NCI-H1092 treated with DMSO at 0.1 percent for 48 hours (cell line): ENCODE measurements at regions not wholly inside any gene's neighbourhood (a gene's known extent, or its start where the extent isn't known, plus 50 kb on each side); places are given as distances from the start of the nearest gene placed in this dataset.

ENCODE experiments used
- DNase-seq: peaks from one replicate; lab custom pipeline; 2025; lab: John Stamatoyannopoulos, UW

DNA sequence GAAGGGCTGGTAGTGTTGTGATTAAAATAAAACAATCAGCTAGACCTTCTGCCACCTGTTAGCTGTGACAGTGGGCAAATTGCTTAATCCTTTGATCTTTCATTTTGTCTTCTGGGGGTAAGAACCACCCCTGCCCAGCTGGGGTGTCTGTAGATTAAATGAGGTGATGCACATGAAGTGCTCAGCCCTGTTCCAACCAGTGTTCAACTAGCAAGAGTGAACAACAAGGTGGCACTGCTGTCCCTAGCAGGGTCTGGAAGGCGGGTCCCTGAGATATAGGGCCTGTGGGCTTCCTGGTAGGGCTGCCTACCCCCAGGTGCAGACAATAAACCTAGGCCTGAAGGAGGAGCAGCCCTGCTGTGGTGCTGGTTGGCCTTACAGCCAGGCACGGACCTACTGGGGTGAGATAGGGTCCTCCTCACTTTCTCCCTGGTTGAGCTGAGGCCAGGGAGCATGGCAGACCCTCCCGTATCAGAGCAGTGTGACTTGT, 60.6 kb downstream of the ARL6IP4 start:
- DNase-seq: peak; percentile 23

DNA sequence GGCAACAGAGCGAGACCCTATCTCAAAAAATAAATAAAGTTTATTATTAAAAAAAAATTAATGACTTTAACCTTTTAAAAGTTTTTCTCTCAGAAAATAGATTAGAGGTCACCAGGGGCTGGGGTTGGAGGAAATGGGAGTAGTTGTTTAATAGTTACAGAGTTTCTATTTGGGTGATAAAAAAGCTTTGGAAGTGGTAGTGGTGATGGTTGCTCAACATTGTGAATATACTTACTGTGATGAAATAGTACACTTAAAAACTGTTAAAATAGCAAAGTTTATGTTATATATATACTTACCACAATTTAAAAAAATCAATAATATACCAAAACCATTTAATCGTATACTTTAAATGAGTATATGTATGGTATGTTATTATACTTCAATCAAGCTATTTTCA, 59.6 kb downstream of the ARL6IP4 start:
- DNase-seq: no peak

DNA sequence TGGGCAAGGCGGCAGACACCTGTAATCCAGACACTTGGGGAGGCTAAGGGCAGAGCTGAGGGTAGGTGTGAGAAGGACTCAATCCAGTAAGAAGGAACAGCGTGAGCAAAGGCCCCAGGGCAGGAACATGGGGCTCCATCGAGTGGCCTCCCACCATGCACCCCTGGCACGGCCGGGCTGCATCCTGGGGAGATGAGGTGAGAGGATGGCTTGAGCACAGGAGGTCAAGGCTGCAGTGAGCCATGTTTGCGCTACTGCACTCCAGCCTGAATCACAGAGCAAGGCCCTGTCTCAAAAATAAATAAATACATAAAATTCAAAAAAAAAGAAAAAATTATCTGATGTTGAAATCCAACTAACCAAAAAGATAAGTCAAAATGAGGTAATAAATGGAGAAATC, 58.5 kb downstream of the ARL6IP4 start:
- no peak for DNase-seq

DNA sequence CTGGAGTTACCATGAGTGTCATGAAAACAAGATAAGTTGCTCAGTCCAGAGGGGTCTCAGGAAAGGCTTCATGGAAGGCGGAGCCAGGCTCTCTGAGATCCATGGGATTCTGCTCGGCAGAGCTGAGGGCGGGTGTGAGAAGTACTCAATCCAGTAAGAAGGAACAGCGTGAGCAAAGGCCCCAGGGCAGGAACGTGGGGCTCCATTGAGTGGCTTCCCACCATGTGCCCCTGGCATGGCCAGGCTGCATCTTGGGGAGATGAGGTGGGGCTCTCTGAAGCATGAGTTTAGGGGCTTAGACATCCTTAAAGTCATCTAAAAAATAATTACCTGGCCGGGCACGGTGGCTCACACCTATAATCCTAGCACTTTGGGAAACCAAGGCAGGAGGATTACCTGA, 58.0 kb downstream of the ARL6IP4 start:
- DNase-seq: no peak

DNA sequence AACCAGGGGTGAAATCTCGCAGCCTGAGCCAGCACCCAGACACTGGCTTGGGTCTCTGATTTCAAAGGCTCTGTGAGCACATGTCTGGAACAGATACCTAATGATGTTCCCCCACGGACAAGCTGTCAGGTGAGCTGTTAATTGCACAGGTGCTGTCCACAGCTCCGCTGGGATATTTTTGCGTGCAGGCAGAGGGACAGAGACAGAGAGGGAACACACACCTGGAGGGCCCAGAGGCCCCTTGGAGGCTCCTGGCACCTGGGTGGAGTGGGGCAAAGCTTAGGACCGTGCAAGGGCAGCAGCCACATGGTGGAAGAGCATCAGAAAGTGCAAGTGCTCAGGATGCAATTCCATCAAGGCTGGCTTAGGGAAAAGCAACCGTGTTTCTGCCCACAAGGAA, 57.3 kb downstream of the ARL6IP4 start:
- DNase-seq: no peak

DNA sequence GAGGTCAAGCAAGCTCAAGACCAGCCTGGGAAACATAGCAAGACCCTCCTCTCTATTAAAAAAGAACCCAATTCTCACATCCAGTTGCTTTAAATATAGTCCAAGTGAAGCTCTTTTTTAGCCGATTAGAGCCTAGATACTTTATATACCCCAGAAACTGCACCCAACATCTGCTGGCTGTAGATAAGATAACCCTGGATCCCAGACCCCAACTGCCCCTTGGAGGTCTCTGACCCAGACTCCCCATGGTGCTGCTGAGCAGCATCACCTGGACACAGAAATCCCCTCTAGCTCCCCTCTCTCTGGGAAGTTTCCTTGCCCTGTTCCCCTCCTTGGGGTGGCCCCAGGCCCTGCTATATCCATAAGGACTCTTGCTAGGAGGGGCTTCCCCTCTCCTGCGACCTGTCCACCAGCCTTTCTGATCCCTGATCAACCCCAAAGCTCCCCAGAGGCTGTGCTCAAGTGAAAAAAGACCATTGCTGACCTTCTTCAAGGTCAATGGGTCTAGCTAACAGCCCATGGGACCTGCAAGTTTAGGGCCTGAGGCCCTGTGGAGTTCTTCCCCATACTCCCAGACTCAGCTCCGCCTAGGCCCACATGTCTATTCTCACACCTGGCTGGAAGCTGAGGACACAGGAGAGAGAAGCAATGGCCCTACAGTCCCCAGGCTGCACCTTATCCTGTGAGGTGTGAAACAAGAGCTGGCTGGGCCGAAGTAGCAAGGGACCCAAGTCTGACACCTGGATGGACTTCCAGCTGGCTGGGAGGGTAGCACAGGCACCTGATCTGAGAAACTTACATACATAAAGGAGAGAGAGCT, 56.2 kb downstream of the ARL6IP4 start:
- DNase-seq: no peak

DNA sequence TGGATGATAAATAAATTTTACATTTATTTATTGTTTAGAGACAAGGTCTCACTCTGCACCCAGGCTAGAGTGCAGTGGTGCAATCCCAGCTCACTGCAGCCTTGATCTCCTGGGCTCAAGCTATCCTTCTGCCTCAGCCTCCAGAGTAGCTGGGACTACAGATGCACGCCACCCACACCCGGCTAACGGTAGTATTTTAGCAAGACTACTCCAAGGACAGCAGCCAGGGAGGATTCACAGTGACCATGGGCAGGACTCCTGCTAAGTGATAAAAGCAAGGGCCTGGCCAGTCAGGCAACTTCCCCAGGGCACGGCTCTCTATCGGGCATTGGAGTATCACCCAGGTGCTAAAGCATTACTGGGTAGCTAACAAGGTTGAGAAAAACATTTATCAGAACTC, 55.4 kb downstream of the ARL6IP4 start:
- DNase-seq: no peak

DNA sequence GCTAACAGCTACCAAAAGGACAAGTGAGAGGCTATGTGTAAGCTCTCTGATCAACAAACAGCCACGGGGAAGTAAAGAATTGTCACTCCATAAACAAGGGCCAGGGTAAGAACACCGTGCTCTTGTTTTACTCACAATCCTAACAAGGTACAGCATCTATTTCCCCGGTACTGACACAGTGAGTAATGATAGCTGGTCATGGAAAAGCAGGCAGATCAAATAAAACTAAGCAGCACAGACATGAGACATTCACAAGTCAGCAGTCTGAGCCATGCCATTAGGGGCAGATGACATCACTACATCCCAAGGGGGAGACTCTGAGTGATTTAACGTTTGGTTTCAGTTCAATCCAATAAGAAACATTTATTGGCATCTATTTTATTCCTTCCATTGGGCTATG, 54.4 kb downstream of the ARL6IP4 start:
- no peak for DNase-seq

DNA sequence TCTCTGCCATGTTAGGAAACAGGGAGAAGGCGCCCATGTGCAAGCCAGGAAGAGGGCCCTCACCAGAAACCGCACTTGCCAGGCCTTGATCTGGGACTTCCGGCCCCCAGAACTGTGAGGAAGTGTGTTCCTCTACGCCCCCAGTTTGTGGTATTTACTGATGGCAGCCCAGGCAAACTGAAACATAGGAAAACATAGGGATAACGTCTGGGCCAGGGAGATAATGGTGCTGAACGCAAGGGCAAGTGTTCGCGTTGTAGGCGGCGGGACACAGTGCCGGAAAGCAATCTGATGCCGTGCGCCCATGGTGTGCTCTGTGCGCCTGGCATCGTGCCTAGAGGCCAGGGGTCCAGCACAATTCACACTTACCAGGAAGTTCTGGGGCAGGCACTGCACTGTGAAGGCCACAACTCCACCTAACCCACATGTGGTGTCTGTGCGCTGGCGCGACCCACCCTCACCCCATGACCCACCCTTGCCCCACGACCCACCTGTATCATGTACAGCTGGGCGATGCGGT, 53.6 kb downstream of the ARL6IP4 start:
- DNase-seq: no peak

DNA sequence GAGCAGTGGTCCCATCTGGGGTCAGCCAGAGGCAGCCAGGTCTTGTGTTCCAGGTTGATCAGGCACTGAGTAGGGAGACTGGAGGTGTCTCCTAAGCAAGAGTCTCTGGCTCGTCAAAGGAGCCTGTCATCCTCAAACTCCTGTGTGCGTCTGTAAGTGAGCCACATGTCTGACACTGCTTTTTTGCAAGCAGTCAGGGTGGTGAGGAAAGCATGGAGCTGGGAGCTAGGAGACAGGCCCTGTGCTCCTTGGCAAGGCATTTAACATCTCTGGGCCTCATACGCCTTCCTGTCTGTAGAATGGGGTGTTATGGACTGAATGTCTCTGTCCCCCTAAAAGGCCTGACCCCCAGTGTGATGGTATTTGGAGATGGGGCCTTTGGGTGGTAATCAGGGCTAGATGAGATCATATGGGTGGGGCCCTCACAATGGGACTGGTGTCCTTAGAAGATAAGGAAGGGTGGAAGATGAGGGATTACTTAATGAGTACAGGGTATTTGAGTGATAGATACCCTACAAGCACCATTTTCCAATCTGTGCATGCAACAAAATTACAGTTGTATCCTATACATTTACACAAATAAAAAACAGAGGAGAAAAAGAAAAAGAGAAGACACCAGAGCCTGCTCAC, 53.0 kb downstream of the ARL6IP4 start:
- no peak for DNase-seq

DNA sequence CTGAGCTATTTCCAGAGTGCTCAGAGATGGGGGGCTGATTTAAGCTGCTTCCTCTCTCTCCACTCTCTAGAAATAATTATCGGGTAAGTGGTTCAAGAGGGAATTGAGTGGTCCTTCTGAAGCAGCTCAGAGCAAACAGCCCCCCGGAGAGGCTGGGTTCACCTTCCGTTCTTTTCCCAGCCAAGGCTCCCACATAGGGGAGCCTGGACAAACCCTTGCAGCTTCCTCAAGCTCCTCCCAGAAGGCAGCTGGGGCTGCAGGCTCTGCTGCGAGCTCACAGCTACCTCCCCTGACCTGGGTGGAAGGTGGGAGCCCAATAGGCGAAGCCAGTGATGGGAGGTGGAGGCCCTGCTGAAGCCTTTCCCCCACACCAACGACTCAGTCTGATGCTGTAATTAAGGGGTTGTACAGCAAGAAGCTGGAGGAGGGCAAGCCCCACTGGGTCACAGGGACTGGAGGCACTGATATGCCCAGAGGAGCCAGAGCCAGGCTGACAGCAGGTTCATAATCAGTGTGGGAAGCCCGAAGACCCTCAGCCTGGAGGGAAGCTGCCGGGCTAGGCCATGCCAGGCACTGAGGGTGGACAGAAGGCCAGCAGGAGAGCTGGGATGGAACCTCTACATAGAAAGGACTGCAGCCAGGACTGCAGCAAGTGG, 52.4 kb downstream of the ARL6IP4 start:
- peak; percentile 26 for DNase-seq
